SK-N-MC (cell line): ENCODE measurements at regions not wholly inside any gene's neighbourhood (a gene's known extent, or its start where the extent isn't known, plus 50 kb on each side); places are given as distances from the start of the nearest gene placed in this dataset.

Experiments
- EZH2 ChIP-seq: fragments of 200-600 bp; sonication (generic); IDR thresholded peaks from one replicate; pipeline ENCODE4 v1.6.1; 2017; ENCODE audit warnings: antibody characterized with exemption
- FOXP2 ChIP-seq: optimal IDR thresholded peaks from 2 replicates; pipeline ENCODE3; 2011; ENCODE audit warnings: mild to moderate bottlenecking, moderate library complexity; ENCODE audit not compliant: insufficient read depth; ENCODE audit errors: extremely low read length, control extremely low read depth
- POLR2AphosphoS5 ChIP-seq: IDR thresholded peaks from 2 replicates; pipeline ENCODE4 v1.6.1; 2012; ENCODE audit warnings: mild to moderate bottlenecking, low read depth, low read length, borderline replicate concordance

- TF ChIP-seq POLR2AphosphoS5 (no peak), EZH2 (no peak), FOXP2 (no peak)
Observed at GRCh38 chr10:10910634-10911033, 107.0 kb upstream of the CELF2 start.
